Ammon's horn (tissue), 1 donor: ENCODE measurements at regions not wholly inside any gene's neighbourhood (a gene's known extent, or its start where the extent isn't known, plus 50 kb on each side); places are given as distances from the start of the nearest gene placed in this dataset.
"Not testable (repeated sequence)": the region's sequence is repeated elsewhere in the genome, so short reads cannot be mapped to it uniquely, and the experiment has no call there.

Experiments
- DNase-seq: peaks from one replicate; pipeline ENCODE4 v3.0.0-alpha.2; 2016; ENCODE audit warnings: low spot score

DNA sequence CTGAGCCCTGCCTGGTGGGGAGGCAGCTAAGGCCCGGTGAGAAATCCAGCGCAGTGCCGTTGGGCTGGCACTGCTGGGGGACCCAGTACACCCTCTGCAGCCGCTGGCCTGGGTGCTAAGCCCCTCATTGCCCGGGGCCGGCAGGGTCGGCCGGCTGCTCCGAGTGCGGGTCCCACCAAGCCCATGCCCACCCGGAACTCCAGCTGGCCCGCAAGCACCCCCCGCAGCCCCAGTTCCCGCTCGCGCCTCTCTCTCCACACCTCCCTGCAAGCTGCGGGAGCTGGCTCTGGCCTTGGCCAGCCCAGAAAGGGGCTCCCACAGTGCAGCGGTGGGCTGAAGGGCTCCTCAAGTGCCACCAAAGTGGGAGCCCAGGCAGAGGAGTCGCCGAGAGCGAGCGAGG is 225.1 kb upstream of the ANKH start:
- not testable (repeated sequence) for DNase-seq

DNA sequence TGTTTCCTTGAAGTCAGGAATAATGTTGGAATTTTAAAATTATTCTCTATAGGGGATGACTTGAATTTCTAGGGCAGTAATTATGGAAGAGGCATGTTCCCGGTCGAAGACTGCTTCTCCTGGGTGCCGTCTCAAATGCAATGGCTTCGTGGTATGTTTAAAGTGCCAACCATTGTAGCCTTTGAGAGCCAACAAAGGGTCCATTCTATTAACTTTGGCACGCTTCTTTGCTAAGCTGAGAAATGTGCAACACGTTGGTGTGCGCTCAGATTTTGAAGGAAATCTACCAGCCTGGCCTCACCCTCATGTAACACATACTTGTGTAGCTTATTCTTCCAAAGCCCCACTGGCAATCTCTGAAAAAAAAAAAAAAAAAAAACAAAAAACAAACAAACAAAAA is 221.2 kb upstream of the ANKH start:
- DNase-seq = peak; percentile 37

DNA sequence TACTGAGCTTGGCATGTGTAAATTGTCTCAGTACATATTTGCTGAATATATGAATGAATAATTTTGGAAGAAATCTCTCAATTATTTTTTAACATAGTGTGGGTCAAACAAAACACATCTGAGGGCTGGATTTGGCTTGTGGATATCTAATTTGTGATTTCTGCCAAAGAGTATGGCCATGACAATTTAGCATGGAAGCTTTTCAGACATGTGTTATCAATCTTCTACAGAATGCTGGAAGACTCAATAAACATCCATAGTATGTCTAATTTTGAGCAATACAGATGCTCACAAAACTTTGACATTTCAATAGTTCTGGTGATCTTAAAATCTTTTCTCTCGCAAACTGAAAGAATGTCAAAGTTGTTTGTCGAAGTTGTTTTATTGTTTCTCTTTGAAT is 214.1 kb upstream of the ANKH start:
- no peak for DNase-seq

DNA sequence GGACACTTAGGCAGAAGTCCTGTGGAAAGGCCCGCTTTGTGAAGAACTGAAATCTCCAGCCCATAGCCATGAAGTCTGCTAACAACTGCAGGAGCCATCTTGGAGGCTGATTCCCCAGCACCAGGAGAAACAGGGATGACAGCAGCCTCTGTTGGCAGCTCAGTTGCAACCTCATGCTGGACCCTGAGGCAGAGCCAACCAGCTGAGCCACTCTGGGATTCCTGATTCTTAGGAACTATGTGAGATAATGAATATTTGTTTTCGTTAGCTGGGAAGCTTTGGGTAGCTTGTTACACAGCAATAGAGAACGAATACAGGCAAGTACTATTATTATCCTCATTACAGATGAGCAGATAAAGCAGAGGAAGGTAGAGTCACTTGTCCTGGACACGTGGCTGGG is 210.5 kb upstream of the ANKH start:
- no peak for DNase-seq

DNA sequence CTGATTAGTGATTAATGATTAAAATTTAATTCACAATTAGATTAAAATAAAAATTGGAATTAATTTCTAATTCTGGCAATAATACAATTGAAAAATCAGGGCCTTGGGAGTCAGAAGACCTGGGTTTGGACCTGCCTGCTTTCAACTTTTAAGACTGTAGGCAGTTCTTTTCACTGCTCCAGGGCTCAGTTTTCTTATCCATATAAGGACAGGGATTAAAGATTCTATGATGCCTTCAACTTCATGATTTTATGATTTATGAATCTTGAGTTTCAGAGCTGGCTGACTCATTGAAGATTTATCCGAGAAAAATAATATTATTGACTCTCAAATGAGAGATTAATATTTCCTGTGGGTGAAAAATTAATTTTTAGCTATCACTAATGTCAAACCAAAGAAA is 208.6 kb upstream of the ANKH start:
- DNase-seq = no peak

DNA sequence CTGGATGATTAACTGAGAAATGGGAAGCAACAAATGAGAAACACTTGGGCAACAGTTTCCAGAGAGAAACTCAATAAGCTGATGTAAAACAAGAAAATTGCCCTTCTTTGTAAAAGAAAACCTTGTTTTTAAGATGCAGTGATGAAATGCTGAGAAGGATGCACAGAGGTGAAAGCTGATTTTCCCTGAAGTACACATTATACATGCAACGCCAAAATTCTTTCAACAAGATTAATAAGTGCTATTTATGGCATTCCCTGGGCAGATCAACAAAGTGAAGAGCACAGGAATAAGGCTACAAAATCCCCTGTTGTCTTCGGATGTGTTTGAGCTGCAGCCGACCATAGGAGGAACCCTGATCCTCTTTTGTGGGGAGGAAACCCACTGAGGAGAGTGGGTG is 208.0 kb upstream of the ANKH start:
- no peak for DNase-seq

DNA sequence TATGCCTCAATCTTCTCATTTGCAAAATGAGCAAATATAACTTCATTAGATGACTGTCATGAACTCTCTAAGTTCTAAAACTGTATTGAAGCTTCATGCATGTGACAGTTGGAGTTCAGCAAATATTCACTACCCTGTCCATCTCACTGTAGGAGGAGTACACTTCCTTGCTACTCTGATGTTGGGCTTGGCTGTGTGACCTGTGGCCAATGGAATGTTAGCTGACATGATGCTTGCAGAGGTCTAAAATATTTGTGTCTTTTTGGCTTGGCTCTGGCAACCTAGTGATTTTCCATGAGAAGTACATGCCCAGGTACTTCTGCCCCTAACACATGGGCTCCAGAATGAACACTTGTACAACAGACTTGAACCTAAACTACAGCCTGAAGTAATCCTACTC is 203.1 kb upstream of the ANKH start:
- no peak for DNase-seq

DNA sequence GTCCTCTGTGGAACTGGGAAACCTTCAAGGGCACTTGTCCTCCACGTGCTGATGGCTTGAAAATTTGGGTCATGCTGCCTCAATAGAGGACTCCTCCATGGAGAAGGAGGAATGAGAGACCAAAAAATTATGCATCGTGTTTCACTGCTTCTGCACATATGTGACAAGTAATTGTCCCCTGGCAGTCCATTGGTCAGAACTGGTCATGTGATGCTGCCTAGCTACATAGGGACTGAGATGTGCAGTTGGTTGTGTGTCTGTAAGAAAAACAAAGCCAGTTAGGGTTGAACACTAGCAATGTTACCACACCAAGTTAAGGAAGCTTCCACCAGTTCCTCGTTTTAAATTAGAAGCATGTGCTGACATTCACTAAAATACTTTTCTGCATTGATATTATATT is 201.9 kb upstream of the ANKH start:
- DNase-seq = no peak

DNA sequence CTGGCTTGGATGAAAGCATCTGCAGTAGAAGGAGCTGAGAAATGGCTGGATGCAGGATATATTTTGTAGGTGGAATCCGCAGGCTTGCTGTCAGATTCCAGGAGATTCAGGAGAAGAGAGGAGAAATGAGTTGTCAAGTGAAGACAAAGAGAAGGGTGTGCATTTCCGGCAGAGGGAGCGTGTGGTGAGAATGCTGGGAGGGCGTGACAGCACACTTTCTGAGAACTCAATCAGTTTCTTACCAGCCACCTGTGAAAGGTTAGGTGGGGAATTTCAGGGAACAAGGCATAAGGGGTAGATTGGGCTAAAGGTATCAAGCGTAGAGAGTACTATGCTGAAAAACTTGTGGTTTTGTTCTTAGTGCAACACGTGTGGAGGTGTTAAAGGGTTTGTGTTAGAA is 199.3 kb upstream of the ANKH start:
- DNase-seq = no peak

DNA sequence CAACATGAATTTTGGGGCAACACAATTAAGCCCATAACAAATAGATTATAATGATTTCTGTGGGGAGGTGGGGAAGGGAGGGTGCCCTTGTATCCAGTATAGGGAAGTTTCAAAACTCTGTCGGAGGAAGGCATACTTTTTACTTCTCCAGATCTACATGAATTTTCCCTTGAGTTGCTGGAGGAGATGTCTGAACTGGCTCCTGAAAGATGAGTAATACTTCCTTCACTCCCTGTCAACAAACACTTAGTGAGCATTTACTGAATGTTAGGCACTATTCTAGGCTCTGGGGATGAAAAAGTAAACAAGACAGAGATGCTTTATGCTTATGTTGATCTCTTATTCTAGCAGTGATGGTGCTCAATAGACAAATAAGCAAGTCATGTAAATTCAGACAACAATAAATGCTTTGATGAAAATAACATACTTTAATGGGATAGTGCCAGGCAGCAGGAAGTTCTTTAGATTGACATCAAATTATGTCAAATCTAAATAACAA is 197.9 kb upstream of the ANKH start:
- no peak for DNase-seq

DNA sequence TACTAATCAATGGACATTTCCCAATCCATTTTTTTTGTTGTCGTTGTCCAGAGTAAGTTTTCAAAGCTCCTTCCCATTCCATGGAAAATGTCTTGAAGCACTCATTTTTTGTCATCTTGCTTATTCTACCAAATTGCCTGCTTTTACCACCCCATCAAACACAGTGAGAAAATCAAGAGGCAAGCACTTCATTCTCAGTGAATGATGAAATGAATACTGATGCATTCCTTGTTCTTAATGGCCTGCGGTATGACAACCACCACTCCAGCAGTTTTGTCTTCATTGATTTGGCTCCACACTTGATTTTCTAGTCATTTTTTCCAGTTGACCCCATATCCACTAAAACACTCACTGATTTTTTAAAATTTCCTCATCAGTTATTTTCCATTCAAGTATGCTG is 193.5 kb upstream of the ANKH start:
- no peak for DNase-seq

DNA sequence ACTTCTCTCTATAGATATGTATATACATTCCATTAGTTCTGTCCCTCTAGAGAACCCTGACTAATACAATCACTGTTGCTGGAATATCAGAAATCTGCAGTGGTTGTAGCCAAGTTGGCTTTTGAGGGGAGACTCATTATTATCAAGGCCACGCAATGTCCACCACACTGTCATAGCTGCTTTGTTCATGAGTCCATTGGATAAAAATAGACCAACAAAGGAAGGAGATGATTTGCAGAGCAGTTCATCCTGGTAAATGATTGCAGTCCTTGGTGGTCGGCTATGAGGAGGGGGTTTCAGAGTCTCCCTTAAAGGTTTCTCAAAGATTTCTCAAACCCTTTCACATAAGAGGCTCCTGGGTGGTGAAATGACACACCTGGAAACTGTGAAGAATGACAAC is 192.8 kb upstream of the ANKH start:
- DNase-seq = no peak

DNA sequence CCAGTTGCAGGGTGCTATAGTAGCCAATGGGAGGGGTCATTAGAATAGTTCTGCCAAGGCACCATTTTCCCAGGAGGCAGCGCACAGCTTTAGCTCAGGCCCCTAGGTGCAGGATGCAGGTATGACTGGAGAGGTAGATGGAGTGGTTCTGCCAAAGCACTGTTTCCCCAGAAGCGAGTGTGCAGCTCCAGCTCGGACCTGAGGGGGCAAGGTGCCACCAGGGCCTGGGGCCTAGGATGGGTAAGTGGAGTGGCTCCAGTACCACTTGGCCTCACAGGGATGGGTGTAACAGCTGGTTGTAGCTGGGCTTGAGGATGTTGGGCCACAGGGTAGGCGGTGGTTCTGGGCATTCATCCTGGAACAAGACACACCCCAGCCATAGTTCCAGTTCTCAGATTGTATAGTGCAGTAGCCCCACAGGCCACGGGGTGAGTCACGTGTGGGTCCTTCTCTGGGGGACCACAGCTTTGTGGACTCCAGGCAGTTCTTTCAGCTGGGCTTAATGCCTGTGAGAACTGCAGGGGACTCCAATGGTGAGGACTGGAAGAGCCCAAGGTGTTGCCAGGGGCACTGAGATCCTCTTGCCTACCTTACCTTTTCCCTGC is 185.5 kb upstream of the ANKH start:
- DNase-seq = no peak

DNA sequence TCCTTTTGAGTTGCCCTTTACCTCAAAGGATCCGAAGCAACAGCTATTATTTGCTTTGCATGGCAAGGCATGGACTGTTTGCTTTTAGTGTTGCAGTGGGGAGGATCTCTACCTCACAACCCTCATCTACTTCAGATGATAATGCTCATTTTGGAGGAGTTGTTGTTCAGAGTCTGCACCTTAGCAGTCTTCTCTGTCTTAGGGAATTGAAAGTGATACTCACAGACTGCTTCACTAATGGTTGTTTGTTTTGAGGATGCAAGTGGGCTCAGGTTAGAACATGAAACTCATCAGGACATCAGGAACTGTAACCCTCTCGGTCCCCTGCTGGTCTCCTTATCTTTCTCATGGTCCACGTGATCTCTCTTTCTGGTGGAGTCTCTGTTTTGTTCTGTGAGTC is 172.9 kb upstream of the ANKH start:
- DNase-seq = no peak

DNA sequence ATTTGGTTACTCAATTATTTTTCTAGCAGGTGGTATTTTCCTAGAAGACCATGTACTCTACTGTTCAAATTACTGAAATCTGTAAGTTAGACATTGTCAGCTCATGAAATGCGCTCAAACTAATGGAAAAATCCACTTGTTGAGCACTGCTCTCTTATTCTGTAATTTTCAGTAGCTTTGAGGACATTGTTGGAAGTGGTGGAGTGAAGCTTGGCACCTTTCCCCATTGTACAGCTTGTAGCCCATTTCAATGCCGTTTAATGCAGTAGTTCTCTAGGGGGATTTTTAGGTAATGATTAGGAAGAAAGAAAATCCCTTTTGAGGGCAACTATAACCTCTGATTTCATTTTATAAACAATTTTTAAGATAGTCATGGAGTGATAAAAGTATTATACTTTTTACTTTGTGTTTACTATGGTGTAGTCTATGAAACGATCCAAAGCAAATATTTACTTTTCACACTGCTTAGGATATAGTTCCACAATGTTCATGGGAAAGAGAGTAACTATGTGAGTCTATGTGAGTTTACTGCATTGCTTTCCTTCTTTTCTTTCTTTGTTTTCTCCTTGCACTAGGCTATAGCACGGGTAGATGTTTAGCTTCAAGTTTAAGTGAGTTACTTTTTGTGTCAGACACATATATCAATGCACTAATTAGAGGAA is 165.8 kb upstream of the ANKH start:
- no peak for DNase-seq

DNA sequence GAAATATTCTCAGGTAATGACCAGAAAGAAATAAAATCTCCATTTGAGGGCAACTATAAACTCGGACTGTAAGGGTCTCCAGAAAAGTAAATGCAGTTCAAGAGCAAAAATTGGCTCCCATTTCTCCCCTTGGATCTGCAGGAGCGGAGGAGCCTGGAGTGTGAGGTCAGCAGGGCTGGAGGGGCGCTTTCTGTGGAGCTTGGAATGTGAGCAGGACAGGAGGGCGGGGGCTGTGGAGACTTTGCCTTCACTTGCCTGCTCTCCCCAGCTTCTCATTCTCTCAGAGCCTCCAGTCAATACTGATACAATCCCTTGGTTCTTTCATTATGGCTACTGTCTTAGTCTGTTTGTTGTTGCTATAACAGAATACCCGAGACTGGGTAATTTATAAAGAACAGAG is 162.8 kb upstream of the ANKH start:
- DNase-seq = no peak

DNA sequence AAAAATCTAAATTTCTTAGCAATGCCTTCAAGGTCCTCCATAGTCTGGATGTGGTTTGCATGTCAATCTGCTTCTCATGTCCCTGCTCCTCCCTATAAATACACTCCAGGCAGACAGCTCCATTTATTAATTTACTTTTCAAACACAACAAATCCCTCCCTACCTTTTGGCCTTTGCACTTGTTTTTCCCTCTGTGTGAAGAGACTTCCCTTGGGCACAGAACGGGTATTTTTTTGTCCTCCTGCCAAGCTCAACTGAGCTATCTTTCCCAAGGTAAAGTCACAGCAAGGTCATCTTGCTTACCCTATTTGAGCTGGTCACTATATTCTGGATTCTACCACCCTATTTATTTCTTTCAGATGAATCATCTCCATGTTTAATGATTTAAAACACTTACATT is 159.6 kb upstream of the ANKH start:
- DNase-seq = no peak

DNA sequence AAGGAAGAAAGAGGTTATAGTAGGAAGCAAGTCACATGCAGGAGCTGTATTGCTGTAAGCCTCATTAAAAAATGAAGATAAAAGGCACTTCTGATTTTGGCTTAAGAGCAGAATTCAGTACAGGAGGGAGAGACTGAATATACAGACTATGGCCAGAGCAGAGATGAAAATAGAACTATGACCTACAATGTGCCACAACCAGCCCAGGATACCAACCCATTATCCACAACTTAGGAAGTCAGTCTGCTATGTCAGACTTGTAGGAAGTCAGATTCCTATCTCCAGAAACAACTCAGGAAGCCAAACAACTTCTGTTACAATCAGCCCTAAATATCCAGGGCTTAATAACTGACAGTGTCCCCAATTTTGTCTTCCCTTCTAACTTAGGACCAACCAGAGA is 156.2 kb upstream of the ANKH start:
- DNase-seq = no peak

DNA sequence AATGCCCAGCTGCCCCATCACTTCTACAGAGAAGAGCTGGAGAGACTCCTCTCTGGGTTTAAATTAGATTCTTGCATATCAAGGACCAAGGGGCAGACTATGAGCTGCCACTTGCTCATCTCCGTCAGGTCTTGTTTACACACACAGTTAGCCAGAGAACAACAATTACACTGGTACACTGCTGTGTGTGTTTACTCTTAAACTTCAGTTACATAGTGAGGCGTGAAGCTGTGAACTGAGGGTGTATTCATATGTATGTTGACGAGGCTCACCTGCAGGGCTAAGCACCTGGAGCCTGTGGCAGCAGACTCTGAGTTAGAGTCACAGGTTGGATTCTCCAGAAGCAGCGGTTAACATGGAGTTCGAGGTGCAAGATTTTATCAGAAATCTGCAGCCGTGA is 155.4 kb upstream of the ANKH start:
- DNase-seq = no peak

DNA sequence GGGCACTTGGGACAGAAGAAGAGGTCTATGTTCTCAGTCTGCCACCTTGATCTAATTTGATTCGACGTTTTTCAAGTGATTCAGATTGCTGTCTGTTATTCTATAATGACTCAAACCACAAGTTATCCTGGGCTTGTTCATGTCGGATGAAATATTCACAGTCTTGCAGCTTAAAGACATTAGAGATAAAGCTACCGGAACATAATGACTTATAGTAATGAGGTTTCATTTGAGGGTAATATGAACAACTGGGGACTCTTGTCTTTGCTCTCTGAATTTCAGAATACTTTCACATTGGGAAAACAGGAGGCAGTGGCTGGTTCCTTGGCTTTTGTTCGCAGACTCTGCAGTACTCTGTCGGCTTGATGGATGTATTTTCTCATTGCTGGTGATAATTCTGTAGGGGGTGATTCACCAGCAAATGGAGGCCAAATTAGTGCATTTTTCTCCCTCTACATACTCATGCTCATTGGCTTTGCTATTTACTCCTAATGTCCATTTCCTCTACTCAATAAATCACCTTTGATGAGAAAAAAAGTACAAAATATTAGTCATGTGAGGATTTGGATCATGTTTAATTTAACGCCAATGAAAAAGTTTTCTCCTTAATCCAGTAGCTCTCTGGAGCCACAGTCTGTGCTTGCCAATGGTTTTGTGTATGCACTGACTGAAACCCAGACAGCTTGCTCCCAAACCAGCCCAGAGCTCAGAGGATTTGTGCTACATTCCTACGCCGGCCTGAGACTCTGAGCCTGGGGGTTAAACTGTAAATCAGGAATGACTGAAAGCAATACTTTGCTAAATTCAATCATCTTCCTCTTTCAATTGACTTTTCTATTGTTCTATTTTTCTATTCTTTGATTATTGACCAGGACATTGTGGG is 154.7 kb upstream of the ANKH start:
- DNase-seq = no peak

DNA sequence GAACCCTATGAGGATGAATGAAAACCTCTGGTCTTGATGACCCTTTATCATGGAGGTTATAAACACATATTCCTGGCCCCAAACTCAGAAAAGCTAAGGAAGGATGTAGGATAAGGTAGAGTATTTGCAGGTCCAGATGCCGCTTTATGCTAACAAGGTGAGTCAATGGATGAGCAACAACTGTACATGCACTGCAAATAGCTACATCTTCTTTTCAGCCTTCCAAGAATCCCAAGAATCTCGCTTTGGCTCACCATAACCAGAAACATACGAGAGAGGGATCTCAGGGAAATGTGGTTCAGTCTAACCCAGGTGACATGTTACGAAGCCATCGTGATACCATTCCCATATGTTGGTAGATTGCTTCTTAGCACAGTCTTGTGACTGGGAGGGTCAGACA is 152.3 kb upstream of the ANKH start:
- no peak for DNase-seq

DNA sequence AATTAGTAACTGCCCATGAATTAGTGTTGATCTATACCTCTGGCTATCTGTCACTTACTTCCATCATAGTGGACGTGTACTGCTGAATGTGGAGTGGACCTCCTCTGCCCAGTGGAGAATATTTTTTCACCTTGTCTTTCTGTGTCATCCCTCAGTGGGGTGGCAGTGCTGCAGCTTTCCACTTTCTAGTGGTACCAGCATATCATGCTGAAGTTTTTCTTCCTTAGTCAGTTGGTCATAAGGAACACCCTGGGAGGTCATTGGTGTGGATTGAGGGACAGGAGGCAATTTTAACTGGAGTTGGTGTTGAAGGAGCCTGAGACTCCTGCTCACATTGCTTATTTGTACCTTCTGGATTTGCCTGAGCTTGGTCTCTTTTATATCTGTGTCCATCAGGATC is 151.7 kb upstream of the ANKH start:
- DNase-seq = no peak
